Activated CD4-positive, alpha-beta T cell treated with anti-CD3 and anti-CD28 coated beads for 48 hours (primary cell): ENCODE measurements at regions not wholly inside any gene's neighbourhood (a gene's known extent, or its start where the extent isn't known, plus 50 kb on each side); places are given as distances from the start of the nearest gene placed in this dataset.
"Not testable (repeated sequence)": the region's sequence is repeated elsewhere in the genome, so short reads cannot be mapped to it uniquely, and the experiment has no call there.

Experiments used
- DNase-seq: peaks from one replicate; pipeline ENCODE4 v3.0.0-alpha.2; 2020

DNA sequence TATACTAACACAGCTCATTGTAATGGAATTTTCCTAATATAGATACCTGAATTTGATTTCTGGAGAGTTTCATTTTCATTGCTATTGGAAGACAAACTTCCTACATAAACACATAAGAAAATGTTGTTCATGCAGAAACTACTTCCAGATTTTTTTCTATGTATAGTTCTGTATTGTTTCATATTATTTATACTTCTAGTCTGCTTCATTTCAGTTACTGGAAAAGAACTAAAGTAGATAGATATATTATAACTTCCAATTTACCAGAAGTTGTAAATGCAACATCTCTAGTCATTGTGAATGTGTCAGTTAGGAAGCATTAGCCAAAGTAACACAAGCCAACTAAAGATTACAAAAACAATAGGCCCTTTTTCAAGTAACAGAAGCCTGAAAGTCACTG lies 147.3 kb upstream of the ZNF385D start:
- no peak for DNase-seq

DNA sequence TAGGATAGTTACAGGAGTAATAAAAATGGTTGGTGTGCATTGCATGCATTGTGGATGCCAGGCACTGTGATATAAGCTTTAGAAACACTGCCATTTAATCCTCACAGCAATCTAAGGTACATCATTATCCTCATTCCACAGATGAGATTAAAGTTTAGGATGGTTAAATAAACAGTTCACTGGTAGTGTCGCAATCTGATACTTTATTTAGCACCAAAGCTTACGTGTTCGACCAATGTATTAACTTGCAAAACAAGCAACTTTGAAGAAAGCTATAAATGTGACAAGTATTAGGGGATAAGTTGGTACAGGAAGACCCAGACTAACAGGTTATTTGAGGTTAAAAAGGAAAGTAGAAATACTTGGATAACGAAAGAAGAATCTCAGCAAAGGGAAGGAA lies 150.5 kb upstream of the ZNF385D start:
- DNase-seq: no peak

DNA sequence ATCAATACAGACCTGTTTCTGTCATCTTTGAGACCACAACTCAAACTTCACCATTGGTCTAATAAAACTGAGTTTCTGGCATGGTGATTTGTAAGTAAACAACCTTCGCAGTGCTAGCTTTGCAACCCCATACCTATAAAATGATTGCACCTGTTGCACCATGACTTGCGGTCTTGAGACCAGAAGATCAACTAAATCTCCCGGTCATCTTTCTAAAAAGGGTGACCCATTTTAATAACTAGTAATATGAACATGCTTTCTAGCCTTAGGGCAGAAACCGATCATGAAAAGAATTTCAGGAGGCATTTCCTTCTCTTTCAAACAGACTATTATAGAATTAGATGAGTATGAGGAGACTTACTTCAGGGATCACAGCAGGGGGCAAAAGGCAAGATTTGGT lies 151.9 kb upstream of the ZNF385D start:
- no peak for DNase-seq

DNA sequence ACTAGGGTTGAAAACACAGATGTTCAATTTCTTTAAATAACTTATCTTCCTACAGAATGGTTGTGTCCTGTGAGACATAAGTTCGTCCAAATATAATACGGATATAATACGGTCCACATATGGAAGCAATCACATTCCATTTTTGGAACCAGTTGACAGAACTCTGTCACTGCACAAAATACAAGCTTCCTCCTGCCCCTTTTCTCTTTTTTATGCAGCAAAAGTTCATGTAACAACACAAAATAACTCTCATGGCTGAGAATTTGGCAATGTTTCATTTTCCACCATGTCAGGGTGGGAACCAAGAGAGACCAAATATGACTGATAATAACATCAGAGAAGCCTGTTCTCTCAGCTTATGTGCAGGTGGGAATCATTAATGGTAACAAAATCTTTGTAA lies 158.1 kb upstream of the ZNF385D start:
- no peak for DNase-seq

DNA sequence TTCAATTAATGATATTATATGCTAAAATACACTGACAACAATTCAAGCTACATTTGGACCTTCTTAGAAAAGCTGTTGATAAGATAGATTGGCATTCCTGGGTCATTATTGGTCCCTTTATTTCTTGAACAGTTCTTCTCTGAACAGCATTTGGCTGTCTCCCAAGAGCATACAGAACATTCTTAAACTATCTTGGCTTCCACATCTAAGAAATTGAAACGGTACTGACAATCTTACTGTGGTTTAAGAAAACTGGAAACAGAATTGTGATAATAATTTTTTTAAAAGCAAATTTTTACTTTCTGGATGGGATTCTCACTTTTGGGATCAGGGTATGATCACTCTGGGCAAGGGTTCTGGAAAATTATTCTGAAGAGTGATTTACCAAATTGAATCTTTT lies 161.7 kb upstream of the ZNF385D start:
- DNase-seq: no peak

DNA sequence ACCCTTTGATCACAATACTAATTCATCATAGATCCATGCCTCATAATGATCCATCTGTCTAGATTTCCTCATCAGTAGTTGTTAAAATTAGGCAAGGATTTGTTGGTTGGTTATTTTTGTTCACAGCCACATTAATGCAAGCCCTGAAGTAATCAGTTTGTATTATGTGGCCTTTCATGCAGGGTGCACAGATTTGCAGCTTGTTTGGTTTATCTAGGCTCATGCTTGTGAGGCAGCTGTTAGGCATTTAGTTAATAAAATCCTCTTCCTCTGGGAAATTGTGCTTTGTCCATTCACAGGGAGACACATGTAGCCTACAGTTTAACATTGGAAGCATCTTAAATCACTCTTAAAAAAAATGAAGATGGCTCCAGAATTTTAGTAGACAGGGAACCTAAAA lies 162.8 kb upstream of the ZNF385D start:
- no peak for DNase-seq

DNA sequence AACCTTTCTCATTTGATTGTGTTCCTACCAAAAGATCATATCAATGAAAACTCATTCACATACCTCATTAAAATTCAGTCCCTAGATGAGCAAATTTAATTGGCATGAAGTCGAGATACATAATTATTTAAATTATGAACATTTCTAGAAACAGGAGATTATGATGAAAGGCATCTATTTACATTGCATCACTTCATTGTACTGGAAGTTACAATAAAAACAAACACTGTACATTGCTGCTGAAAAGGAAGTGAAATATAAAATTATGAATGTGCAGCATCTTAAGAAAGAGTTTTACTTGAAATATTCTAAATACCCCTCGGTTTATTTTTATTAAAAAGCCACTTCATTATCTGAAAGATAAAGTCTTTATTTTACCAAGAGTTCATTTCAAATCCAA lies 163.4 kb upstream of the ZNF385D start:
- DNase-seq: no peak

DNA sequence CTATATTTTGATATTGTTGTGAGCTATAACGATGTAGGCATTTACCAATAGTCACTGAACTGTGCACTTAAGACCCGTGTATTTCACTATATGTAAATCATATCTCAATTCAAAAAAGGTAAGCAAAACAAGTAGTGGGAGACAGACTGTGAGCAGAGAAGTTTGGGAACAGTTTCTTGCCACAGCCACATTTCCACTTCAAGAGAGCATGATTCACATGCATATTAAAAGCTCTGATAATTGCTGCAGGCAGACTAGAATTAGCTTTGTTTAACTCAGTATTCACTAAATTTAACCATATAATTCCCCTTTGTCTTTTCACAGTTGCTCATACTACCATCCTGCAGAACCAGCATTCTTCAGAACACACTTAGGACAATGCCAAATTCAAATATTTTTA lies 168.4 kb upstream of the ZNF385D start:
- no peak for DNase-seq

DNA sequence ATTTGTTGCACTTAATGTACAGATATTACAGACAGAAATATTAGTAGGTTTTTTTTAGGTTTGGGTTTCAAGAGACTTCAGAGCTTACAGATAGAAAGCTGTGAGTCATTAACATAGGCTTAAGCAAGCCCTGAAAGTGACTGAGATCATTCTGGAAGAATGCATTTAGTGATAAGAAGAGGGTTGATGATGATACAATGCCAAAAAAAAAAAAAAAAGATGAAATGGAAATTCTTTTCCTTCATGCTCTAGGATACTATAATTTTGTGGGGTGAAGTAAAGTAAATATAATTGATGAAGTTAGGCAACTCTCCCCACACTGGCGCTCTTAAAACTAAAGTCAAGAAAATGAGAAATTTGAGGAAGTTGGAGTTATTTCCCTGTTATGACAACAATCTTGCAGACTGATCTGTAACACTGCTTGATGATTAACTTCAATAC lies 169.4 kb upstream of the ZNF385D start:
- no peak for DNase-seq

DNA sequence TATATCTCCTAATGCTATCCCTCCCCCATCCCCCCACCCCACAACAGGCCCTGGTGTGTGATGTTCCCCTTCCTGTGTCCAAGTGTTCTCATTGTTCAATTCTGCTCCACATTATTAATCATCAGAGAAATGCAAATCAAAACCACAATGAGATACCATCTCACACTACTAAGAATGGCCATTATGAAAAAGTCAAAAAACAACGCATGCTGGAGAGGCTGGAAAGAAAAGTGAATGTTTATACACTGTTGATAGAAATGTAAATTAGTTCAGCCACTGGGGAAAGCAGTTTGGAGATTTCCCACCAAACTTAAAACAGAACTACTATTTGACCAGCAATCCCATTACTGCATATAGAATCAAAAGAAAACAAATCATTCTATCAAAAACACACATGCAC lies 172.1 kb upstream of the ZNF385D start:
- DNase-seq: not testable (repeated sequence)

DNA sequence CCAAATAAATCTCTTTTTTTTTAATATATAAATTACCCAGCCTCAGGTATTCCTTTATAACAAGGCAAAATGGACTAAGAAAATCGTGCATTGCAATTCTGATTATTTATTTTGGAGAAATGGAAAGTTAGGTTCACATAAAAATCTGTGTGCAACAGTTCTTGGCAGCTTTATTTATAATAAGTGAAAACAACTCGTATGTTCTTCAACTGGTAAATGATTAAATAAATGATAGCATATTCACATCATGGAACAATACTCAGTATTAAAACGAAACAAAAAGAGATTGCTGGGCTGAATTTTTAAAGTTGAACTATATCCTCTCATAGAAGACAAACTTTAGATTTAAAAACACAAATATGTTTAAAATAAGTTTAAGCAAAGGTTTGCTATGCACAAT lies 176.3 kb upstream of the ZNF385D start:
- DNase-seq: no peak

DNA sequence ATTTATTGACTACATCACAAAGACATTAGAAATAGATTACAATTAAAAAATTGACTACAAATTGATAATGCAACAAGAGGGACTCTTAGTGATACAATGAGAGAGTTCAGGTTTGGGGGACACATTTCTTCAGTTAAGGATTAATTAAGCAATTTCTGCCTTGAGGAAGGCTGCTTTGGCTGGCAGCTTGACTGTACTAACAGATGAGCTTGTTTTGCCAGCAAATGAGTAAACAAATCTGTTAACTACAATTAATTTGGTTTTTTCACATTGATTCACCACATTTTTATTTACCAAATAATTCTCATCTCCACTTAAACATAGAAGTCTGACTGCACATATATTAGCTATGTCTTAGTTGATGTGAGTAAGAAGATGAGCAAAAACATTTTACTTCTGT lies 183.6 kb upstream of the ZNF385D start:
- no peak for DNase-seq

DNA sequence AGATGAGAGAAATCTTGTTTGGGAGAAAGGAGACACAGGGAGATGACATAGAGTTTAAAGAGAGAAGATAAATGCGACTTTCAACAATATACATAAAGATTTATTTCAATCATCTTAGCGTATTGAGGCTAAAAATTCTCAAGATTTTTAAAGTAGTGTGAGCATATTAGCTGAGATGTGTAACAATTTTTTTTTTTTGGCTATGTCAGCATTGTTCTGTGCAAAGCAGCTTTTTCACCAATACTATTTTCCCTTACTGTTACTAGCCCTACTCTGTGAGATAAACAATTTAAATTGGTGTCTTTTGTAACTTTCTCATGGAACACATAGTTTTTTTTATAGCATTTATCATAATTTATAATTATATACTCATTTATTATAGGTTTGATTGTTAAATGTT lies 185.2 kb upstream of the ZNF385D start:
- DNase-seq: no peak

DNA sequence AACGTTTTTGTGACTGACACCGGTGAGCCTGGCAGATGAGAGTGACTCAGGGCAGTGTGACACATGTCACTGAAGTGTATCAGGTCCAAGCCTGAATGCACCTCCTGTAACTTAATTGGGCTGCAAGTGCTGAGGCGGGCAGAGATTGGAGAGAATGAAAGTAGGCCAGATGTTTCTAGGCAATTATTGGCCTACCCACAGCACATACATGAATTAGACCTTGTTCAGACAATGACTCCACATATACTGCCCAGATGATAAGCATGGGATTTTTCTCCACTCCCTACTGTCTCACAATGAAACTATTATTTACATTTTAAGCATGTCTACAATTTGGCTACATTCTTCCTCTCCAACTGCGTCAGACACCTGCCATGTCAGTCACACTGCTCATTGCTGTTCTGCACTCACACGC lies 187.3 kb upstream of the ZNF385D start:
- DNase-seq: no peak

DNA sequence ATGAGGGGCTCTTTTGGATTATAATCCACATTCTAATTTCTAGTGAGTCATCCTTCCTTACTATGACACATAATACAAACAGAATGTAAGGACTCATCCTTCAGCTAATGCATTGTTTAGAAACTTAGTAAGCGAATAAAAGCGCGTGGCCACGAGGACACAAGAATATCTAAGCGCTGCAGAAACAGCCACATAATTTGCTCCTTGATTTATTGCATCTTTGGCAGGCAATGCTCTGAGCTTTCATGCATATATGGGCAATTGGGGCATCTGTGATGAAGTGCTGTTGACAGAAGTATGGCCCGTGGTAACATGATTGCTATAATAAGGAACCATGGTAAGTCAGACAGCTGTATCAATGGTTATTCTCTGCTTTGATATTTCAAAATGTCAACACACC lies 191.3 kb upstream of the ZNF385D start:
- no peak for DNase-seq

DNA sequence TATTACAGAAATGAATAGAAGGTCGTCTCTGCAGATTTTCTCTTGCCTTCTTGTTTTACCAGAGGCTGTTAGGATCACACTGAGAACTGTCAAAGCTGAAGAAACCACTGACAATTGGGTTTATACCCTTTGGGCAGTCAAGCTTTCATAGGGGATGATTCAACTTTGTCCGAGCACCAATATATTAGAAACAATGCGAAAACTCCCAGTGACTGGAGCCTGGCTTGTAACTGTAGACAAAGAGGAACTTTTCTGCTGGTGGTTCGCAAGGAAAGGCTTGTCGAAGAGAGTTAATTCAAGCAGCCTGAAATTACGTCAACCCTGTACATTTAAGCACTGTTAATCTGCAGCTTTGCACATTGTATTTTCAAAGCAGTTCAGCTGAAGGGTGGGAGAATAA lies 193.2 kb upstream of the ZNF385D start:
- no peak for DNase-seq

DNA sequence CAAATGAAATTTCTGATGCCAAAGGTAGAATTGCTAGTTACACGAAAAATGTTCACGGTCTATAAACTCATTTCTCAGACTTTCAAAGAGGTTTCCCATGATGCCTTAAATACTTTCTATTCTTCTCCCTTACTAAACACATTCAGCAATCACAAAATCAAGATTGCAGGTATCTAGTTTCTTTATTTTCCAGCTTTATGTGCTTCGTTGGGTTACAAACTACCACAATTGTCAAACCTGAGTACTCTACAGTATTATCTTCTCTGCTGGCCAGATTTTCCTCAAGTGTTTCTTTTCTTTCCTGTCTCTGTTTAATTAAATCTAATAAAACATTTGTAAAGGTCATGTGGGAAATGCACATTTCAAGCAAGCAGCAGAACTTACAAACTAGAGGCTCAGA lies 201.8 kb upstream of the ZNF385D start:
- DNase-seq: no peak

DNA sequence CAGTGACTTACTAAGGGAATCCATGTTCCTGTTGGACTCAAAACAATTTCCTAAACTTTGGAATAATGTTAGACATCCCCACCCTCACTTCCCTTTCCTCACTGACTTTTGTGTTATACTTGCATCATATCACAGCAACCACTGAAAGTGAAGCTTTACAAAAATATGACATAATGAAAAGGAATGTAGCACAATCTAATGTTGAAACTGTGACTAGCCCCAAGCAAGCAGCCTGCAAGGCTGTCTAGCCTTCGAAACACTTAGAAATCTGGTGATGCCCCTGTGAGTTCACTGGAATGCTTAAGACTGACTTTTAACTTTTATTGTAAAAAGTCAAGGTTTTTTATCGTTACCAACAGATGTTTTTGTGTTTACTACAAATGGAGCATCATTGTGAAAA lies 203.7 kb upstream of the ZNF385D start:
- no peak for DNase-seq

DNA sequence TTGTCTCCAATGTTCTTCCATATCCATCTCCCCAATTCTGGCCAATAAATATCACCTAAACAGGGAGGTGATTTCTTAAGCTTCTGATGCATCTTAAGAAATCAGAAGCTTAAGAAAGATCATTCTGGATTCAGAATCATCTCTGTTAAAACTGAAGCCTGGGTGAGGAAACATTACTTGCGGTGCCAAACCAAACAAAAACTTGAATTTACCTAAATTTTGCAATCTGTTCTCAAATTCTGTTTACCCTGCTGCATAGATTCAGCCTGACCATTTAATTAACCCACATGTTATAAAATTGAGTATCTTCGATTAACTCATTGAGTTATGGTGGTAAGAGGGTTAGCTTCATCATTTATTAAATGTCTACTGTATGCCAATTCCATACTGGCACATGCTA lies 204.4 kb upstream of the ZNF385D start:
- DNase-seq: no peak

DNA sequence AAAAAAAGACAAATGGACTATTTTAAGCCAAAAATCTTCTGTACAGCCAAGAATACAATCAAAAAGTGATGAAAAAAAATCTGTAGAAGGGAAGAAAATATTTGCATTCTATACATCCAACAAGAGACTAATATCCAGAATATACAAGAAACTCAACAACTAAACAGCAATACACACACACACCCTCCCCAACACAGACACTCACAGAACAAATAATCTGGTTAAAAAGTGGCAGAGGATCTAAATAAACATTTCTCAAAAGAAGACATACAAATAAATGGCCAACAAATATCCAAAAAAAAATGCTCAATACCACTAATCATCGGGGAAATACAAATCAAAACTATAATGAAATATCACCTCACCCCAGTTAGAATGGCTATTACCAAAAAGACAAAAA lies 209.0 kb upstream of the ZNF385D start:
- no peak for DNase-seq

DNA sequence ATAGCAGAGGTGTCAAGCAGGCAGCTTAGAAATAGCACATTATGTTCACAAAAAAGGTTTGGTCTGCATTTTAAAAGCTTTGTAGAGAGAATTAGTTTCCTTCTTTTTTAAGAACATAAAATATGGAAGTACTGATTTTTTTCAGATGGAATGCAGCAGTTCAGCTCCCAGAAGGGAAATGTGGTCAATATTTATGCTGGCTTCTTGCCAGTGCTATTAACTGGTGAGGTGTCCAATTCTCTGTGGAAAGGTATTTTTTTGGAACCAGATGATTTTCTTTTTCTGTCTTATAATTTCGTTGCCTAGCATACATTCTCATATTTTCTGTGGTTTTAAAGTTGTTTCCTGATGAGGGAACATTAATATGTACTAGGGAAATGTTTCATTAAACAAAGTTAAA lies 211.4 kb upstream of the ZNF385D start:
- no peak for DNase-seq

DNA sequence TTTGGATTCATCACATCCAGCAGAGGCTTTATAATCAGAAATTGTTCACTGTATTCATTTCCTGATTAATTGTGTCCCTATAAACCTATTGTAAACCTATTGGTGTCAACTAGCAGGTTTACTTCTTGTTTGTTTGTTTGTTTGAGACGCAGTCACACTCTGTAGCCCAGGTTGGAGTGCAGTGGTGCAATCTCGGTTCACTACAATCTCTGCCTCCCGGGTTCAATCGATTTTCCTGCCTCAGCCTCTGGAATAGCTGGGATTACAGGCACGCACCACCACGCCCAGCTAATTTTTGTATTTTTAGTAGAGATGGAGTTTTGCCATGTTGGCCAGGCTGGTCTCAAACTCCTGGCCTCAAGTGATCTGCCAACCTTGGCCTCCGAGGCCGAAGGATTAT lies 215.4 kb upstream of the ZNF385D start:
- not testable (repeated sequence) for DNase-seq

DNA sequence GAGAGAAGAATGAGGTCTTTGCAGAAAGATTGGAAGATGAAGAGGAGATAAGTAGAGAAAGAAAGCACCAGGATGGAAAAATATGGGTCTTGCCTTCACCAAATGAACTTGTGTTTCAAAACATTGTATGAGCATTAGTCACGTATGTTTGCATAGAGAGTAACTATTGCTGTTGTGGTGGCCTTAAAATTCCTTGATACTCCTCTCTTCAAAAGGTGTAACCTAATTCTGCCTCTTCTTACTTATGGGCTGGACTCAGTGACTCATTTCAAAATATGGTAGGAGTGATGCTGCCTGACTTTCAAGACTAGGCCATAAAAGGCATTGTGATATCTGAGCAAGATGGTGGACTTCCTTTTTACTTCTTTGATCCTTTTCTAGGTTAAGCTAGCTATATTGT lies 228.7 kb upstream of the ZNF385D start:
- DNase-seq: no peak

DNA sequence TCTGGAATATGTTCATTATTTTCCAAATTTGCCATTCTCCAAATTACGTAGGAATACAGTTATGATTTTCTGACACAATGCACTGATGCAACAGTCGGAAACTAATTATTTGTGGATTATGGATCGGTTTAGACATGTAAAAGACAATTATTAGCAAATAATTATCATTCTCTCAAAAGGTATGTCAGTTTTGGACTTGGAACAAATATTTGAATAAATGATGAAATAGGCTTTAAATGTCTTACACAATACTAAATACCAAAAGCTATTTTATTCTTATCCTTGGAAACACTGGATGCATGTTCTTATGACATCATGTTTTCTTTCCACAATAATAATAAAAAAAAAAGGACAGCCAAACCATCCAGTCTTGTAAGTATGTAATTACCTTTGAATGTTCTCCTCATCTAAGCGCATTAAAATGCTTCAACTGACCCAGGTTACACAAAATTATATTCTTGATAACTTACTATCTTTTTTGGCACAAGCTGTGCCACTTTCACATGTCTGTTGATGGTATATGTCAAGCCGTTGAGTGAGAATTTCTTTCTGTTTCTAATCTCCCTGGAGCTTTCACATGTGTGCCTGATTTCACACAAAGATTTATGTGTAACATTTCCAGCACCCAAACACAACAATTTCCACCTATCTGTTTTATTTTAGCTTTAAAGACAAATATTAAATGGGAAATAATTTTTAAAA lies 238.5 kb upstream of the ZNF385D start:
- DNase-seq: no peak

DNA sequence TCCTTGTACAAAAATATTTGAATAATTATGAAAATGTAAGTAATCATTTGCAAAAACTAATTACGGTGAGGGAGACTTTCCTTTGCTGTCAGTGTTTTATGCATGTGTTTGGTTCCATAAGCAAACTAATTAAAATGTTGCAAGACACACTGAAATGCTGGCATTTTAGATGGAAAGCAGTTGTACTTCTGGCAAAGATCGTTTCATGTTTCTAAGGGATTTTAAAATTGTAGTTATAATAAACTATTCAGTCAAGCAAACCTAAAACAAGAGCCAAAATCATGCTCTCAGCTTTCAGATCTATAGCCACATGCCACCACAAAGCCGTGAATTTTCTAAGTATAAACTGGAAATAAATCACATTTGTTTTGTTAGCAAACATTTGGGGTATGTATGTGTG lies 240.1 kb upstream of the ZNF385D start:
- DNase-seq: no peak
